ENCODE measurements at regions not wholly inside any gene's neighbourhood (a gene's known extent, or its start where the extent isn't known, plus 50 kb on each side); places are given as distances from the start of the nearest gene placed in this dataset.

DNA sequence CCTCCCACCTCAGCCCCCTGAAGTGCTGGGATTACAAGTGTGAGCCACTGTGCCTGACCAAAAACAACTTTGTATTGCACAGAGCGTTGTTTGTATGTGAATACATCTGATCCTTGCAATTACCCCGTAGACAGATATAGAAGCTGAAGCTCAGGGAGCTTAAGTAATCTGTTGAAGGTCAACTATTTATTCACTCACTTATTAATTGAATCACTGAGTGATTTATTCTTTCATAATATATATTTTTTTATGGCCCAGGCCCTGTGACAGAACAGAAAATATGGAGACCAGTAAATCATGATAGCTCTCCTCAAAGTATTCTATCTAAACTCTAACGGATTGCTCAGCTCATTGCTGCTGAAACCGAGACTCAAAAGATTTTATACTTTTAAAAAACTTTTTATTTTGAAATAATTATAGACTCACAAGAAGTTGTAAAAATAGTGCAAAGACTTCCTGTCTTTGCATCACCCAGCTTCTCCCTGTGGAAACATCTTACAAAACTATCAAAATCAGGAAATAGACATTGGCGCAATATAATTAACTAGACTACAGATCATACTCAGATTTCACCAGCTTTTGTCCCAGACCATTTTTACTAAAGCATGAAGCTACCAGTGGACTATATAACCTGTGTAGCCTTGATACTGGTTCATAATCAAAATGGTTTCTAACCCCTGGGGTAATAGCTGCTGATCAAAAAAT is 466.1 kb downstream of the PDCD6IP start:
- no peaks in the 10 kb centered on the region for H4K20me1 ChIP-seq (replicated peaks; ENCODE audit: control insufficient read depth, extremely low read depth, insufficient read depth, low read length)
- DNase-seq (ENCODE audit: low read depth, low spot score) (no peak), FAIRE-seq (no peak)
- no peaks in the 10 kb centered on the region for H3K79me2 ChIP-seq (ENCODE audit: control insufficient read depth, insufficient read depth, low read length)
- H3K4me2 ChIP-seq (ENCODE audit: insufficient read depth, low read length), result no peak overlapping the region
- BruUV-seq (replicated peaks), result no TSS peak
- no peaks in the 10 kb centered on the region for H3K9me3 ChIP-seq (replicated peaks; ENCODE audit: control insufficient read depth, insufficient read depth, low read length)
- ChIA-PET CTCF (interaction anchor here (1.2 to 2.9 kb wide), 3 partner anchors 13 to 1682 kb away, joined by 4 to 10 read pairs (median 7); no protein-coding TSS in a partner anchor), POLR2A (no interaction called here)
- no peaks in the 10 kb centered on the region for H3K9me1 ChIP-seq (replicated peaks; ENCODE audit: control insufficient read depth, extremely low read depth, insufficient read depth, low read length)
- intact Hi-C loops (cut with micrococcal nuclease), result loop anchor here (10.0 kb wide), 1 partner anchor 1680 kb away; no protein-coding TSS in a partner anchor
- H3K27ac ChIP-seq (ENCODE audit: insufficient read depth, low read depth, low read length), result no peak overlapping the region
- no peak for TF ChIP-seq POLR2A (IDR thresholded peaks at IDR 0.05; ENCODE audit: low read depth, low read length)
- no peak for TF ChIP-seq EZH2 (IDR thresholded peaks at IDR 0.05; ENCODE audit: borderline replicate concordance, low read depth, low read length, severe bottlenecking)
- no peak for TF ChIP-seq MYC (IDR thresholded peaks at IDR 0.05; ENCODE audit: low read depth, low read length)
- H2AFZ ChIP-seq (ENCODE audit: low read depth, low read length), result no peak overlapping the region
- no peaks in the 10 kb centered on the region for H3K27me3 ChIP-seq (ENCODE audit: control insufficient read depth in 2 of 2, insufficient read depth in 2 of 2, low read length in 2 of 2)
- dilution Hi-C loops (cut with MboI; ENCODE audit: extremely low pct_ligation_motif_present, low sequenced_read_pairs), result no loop called here
- H3K4me1 ChIP-seq (ENCODE audit: control insufficient read depth, extremely low read depth, insufficient read depth, low read length), result no peaks in the 10 kb centered on the region
- no peak overlapping the region for H3K9ac ChIP-seq (replicated peaks; ENCODE audit: extremely low read depth, insufficient read depth, low read length)
- H3K36me3 ChIP-seq (ENCODE audit: control insufficient read depth in 2 of 2, extremely low read depth in 1 of 2, insufficient read depth in 2 of 2, low read length in 2 of 2), result no peaks in the 10 kb centered on the region
- no peak overlapping the region for H3K4me3 ChIP-seq (replicated peaks in 1 of 3; ENCODE audit: insufficient read depth in 1 of 3, low read depth in 1 of 3, low read length in 3 of 3)

DNA sequence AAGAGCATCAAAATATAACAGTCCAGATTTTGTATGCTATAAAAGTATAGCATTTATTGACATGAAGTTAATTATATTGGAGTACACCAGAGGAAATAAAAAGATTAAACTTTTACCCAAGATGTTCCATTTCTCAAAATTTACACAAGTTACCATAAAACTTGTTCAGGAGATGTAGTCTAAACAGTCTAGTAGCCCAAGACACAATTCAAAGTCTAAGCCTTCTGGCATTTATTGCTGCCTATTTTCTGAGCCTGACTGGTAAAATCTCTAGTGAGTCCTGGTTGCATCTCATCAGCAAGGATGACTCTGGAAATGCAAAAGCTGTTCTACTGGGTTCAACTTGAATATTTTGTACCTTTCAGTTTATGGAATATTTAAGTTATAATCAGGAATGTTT is 468.7 kb downstream of the PDCD6IP start:
- BruUV-seq (replicated peaks), result no TSS peak
- H2AFZ ChIP-seq (ENCODE audit: low read depth, low read length), result no peak overlapping the region
- ChIA-PET CTCF (no interaction called here), POLR2A (no interaction called here)
- H3K27ac ChIP-seq (ENCODE audit: insufficient read depth, low read depth, low read length), result no peak overlapping the region
- no peaks in the 10 kb centered on the region for H3K27me3 ChIP-seq (ENCODE audit: control insufficient read depth in 2 of 2, insufficient read depth in 2 of 2, low read length in 2 of 2)
- no peaks in the 10 kb centered on the region for H3K9me3 ChIP-seq (replicated peaks; ENCODE audit: control insufficient read depth, insufficient read depth, low read length)
- no peaks in the 10 kb centered on the region for H4K20me1 ChIP-seq (replicated peaks; ENCODE audit: control insufficient read depth, extremely low read depth, insufficient read depth, low read length)
- no peak overlapping the region for H3K4me2 ChIP-seq (ENCODE audit: insufficient read depth, low read length)
- dilution Hi-C loops (cut with MboI; ENCODE audit: extremely low pct_ligation_motif_present, low sequenced_read_pairs), result no loop called here
- no peaks in the 10 kb centered on the region for H3K79me2 ChIP-seq (ENCODE audit: control insufficient read depth, insufficient read depth, low read length)
- H3K36me3 ChIP-seq (ENCODE audit: control insufficient read depth in 2 of 2, extremely low read depth in 1 of 2, insufficient read depth in 2 of 2, low read length in 2 of 2), result no peaks in the 10 kb centered on the region
- DNase-seq (ENCODE audit: low read depth, low spot score) (no peak), FAIRE-seq (no peak)
- H3K9ac ChIP-seq (replicated peaks; ENCODE audit: extremely low read depth, insufficient read depth, low read length), result no peak overlapping the region
- no peak overlapping the region for H3K4me3 ChIP-seq (replicated peaks in 1 of 3; ENCODE audit: insufficient read depth in 1 of 3, low read depth in 1 of 3, low read length in 3 of 3)
- TF ChIP-seq FOS (IDR thresholded peaks at IDR 0.05; ENCODE audit: borderline replicate concordance, insufficient read depth, low read length), result no peak
- no peak for TF ChIP-seq POLR2AphosphoS5 (IDR thresholded peaks at IDR 0.05; ENCODE audit: insufficient read depth, low read depth, low read length)
- no peak for TF ChIP-seq MAX (IDR thresholded peaks at IDR 0.05; ENCODE audit: insufficient read depth, insufficient read length)
- TF ChIP-seq JUN (IDR thresholded peaks at IDR 0.05; ENCODE audit: borderline replicate concordance, insufficient read depth, insufficient read length, low read depth), result no peak
- H3K9me1 ChIP-seq (replicated peaks; ENCODE audit: control insufficient read depth, extremely low read depth, insufficient read depth, low read length), result no peaks in the 10 kb centered on the region
- intact Hi-C loops (cut with micrococcal nuclease), result loop anchor here (10.0 kb wide), 1 partner anchor 1678 kb away; no protein-coding TSS in a partner anchor
- no peaks in the 10 kb centered on the region for H3K4me1 ChIP-seq (ENCODE audit: control insufficient read depth, extremely low read depth, insufficient read depth, low read length)

Measured in endothelial cell of umbilical vein (primary cell).